HEK293 (cell line): ENCODE measurements at regions not wholly inside any gene's neighbourhood (a gene's known extent, or its start where the extent isn't known, plus 50 kb on each side); places are given as distances from the start of the nearest gene placed in this dataset.

Experiments
- CTCF ChIA-PET: fragments of 350-600 bp; formaldehyde crosslinking; extraction: SDS; loops from one replicate; lab custom pipeline; 2021; ENCODE audit warnings: antibody characterized with exemption; lab: Yijun Ruan, JAX
- POLR2A ChIA-PET: fragments of 300-600 bp; formaldehyde crosslinking; extraction: SDS; loops from one replicate; lab custom pipeline; 2020; ENCODE audit warnings: antibody characterized with exemption, inconsistent platforms; lab: Yijun Ruan, JAX
- H3K27ac ChIP-seq: fragments of 200-500 bp; sonication (Bioruptor generic); 2 replicates; pipeline ENCODE4 v1.5.1; 2014; ENCODE audit warnings: low read depth, low read length, control low read depth, inconsistent platforms; ENCODE audit errors: extremely low read depth
- H3K36me3 ChIP-seq, 2 experiments: fragments of 200-500 bp in 1 of 2; sonication (Bioruptor generic) in 1 of 2; 1 replicate in 1 of 2; 2 replicates in 1 of 2; pipeline ENCODE4 v1.5.1; 2014 to 2017; ENCODE audit warnings: inconsistent platforms in 2 of 2, low read length in 2 of 2; ENCODE audit not compliant: control insufficient read depth in 2 of 2, insufficient read depth in 1 of 2
- H3K4me1 ChIP-seq: fragments of 200-500 bp; sonication (Bioruptor generic); 2 replicates; pipeline ENCODE4 v1.5.1; 2014; ENCODE audit warnings: mild to moderate bottlenecking, low read length, inconsistent platforms; ENCODE audit not compliant: control insufficient read depth, insufficient read depth
- H3K4me3 ChIP-seq: 2 replicates; pipeline ENCODE4 v1.5.1; 2011; ENCODE audit warnings: low read depth, mild to moderate bottlenecking, control low read depth, low read length, moderate library complexity
- H3K9me3 ChIP-seq: fragments of 200-500 bp; sonication (Bioruptor generic); 2 replicates; pipeline ENCODE4 v1.5.1; 2014; ENCODE audit warnings: low read depth, low read length, inconsistent platforms; ENCODE audit not compliant: control insufficient read depth, insufficient read depth
- BCL11A ChIP-seq: fragments of 450-650 bp; formaldehyde crosslinking; IDR thresholded peaks from 2 replicates; pipeline ENCODE4 v1.5.1; 2016; ENCODE audit warnings: low read depth, missing biosample characterization, missing genetic modification characterization
- BCL11B ChIP-seq: fragments of 450-650 bp; formaldehyde crosslinking; IDR thresholded peaks from 2 replicates; pipeline ENCODE4 v1.5.1; 2016; ENCODE audit warnings: low read depth, missing biosample characterization, missing genetic modification characterization
- ELK4 ChIP-seq: IDR thresholded peaks from 2 replicates; pipeline ENCODE4 v1.6.1; 2011; ENCODE audit warnings: mild to moderate bottlenecking, low read depth, low read length, borderline replicate concordance
- HOXC10 ChIP-seq: sonication (generic); formaldehyde crosslinking; IDR thresholded peaks from 2 replicates; pipeline ENCODE4 v1.8.1; 2023; ENCODE audit warnings: mild to moderate bottlenecking, missing genetic modification reagents
- INSM2 ChIP-seq: fragments of 450-650 bp; formaldehyde crosslinking; IDR thresholded peaks from 2 replicates; pipeline ENCODE4 v1.5.1; 2016; ENCODE audit warnings: missing biosample characterization, missing genetic modification characterization
- ZBTB17 ChIP-seq: fragments of 450-650 bp; formaldehyde crosslinking; IDR thresholded peaks from 2 replicates; pipeline ENCODE4 v1.5.1; 2016; ENCODE audit warnings: missing biosample characterization, missing genetic modification characterization
- ZBTB20 ChIP-seq: fragments of 450-650 bp; formaldehyde crosslinking; IDR thresholded peaks from 2 replicates; pipeline ENCODE4 v1.5.1; 2016; ENCODE audit warnings: missing biosample characterization, missing genetic modification characterization
- ZBTB21 ChIP-seq: fragments of 450-650 bp; formaldehyde crosslinking; IDR thresholded peaks from 2 replicates; pipeline ENCODE4 v1.5.1; 2017; ENCODE audit warnings: missing biosample characterization, missing genetic modification characterization
- ZBTB49 ChIP-seq: fragments of 450-650 bp; formaldehyde crosslinking; IDR thresholded peaks from 2 replicates; pipeline ENCODE4 v1.5.1; 2016; ENCODE audit warnings: missing biosample characterization, missing genetic modification characterization, low read depth
- ZBTB6 ChIP-seq: fragments of 450-650 bp; formaldehyde crosslinking; IDR thresholded peaks from 2 replicates; pipeline ENCODE4 v1.5.1; 2017; ENCODE audit warnings: missing biosample characterization, missing genetic modification characterization
- ZFP3 ChIP-seq: fragments of 450-650 bp; formaldehyde crosslinking; IDR thresholded peaks from 2 replicates; pipeline ENCODE4 v1.5.1; 2016; ENCODE audit warnings: low read depth, missing biosample characterization, missing genetic modification characterization
- ZFP69B ChIP-seq: fragments of 450-650 bp; formaldehyde crosslinking; IDR thresholded peaks from 2 replicates; pipeline ENCODE4 v1.5.1; 2016; ENCODE audit warnings: missing biosample characterization, missing genetic modification characterization
- ZNF146 ChIP-seq: fragments of 450-650 bp; formaldehyde crosslinking; IDR thresholded peaks from 2 replicates; pipeline ENCODE4 v1.5.1; 2016; ENCODE audit warnings: missing biosample characterization, missing genetic modification characterization
- ZNF155 ChIP-seq: fragments of 450-650 bp; formaldehyde crosslinking; IDR thresholded peaks from 2 replicates; pipeline ENCODE4 v1.5.1; 2016; ENCODE audit warnings: missing biosample characterization, missing genetic modification characterization
- ZNF169 ChIP-seq: fragments of 450-650 bp; formaldehyde crosslinking; IDR thresholded peaks from 2 replicates; pipeline ENCODE4 v1.5.1; 2016; ENCODE audit warnings: missing biosample characterization, missing genetic modification characterization
- ZNF184 ChIP-seq: fragments of 450-650 bp; IDR thresholded peaks from 2 replicates; pipeline ENCODE4 v1.5.1; 2018; ENCODE audit warnings: missing biosample characterization, mild to moderate bottlenecking, missing genetic modification characterization
- ZNF214 ChIP-seq: fragments of 450-650 bp; formaldehyde crosslinking; IDR thresholded peaks from 2 replicates; pipeline ENCODE4 v1.5.1; 2017; ENCODE audit warnings: missing biosample characterization, mild to moderate bottlenecking, missing genetic modification characterization, borderline replicate concordance
- ZNF221 ChIP-seq: fragments of 450-650 bp; formaldehyde crosslinking; IDR thresholded peaks from 2 replicates; pipeline ENCODE4 v1.5.1; 2017; ENCODE audit warnings: missing biosample characterization, missing genetic modification characterization, borderline replicate concordance
- ZNF223 ChIP-seq: fragments of 450-650 bp; formaldehyde crosslinking; IDR thresholded peaks from 2 replicates; pipeline ENCODE4 v1.5.1; 2016; ENCODE audit warnings: missing biosample characterization, missing genetic modification characterization
- ZNF350 ChIP-seq: fragments of 450-650 bp; formaldehyde crosslinking; IDR thresholded peaks from 2 replicates; pipeline ENCODE4 v1.5.0; 2017; ENCODE audit warnings: missing biosample characterization, mild to moderate bottlenecking, missing genetic modification characterization
- ZNF391 ChIP-seq: fragments of 450-650 bp; formaldehyde crosslinking; IDR thresholded peaks from 2 replicates; pipeline ENCODE4 v1.5.1; 2016; ENCODE audit warnings: low read depth, missing biosample characterization, missing genetic modification characterization, borderline replicate concordance
- ZNF561 ChIP-seq: fragments of 450-650 bp; IDR thresholded peaks from 2 replicates; pipeline ENCODE4 v1.5.1; 2018; ENCODE audit warnings: missing biosample characterization, missing genetic modification characterization, borderline replicate concordance
- ZNF621 ChIP-seq: fragments of 450-650 bp; formaldehyde crosslinking; IDR thresholded peaks from 2 replicates; pipeline ENCODE4 v1.5.1; 2017; ENCODE audit warnings: missing biosample characterization, missing genetic modification characterization
- ZNF670 ChIP-seq: fragments of 450-650 bp; formaldehyde crosslinking; IDR thresholded peaks from 2 replicates; pipeline ENCODE4 v1.5.1; 2016; ENCODE audit warnings: missing biosample characterization, missing genetic modification characterization, low read depth
- ZNF747 ChIP-seq: fragments of 450-650 bp; formaldehyde crosslinking; IDR thresholded peaks from 2 replicates; pipeline ENCODE4 v1.5.1; 2016; ENCODE audit warnings: missing biosample characterization, missing genetic modification characterization
- ZNF830 ChIP-seq: fragments of 450-650 bp; IDR thresholded peaks from 2 replicates; pipeline ENCODE4 v1.5.0; 2018; ENCODE audit warnings: missing biosample characterization, missing genetic modification characterization, low read depth, mild to moderate bottlenecking, moderate library complexity

- ChIA-PET POLR2A (no interaction called here), CTCF (no interaction called here)
- no peak for TF ChIP-seq ZNF223 (tag by site-specific recombination)
- TF ChIP-seq ZNF561 (tag by site-specific recombination) = no peak
- TF ChIP-seq ELK4 = no peak
- TF ChIP-seq ZNF350 (tag by site-specific recombination) = no peak
- TF ChIP-seq ZNF621 (tag by site-specific recombination) = no peak
- TF ChIP-seq HOXC10 (CRISPR knock-in tag) = no peak
- TF ChIP-seq ZBTB20 = no peak
- TF ChIP-seq ZBTB49 = no peak
- TF ChIP-seq ZNF670 (tag by site-specific recombination) = no peak
- no peak for TF ChIP-seq ZNF830
- no peak for TF ChIP-seq ZBTB21 (tag by site-specific recombination)
- Histone ChIP-seq H3K4me1 (no peaks in the 10 kb centered on the region), H3K36me3 (no peaks in the 10 kb centered on the region), H3K9me3 (no peaks in the 10 kb centered on the region), H3K27ac (no peak overlapping the region), H3K4me3 (no peak overlapping the region)
Observed at GRCh38 chr2:181367411-181367810, 89.8 kb upstream of the ITGA4 start.

- Histone ChIP-seq H3K9me3 (no peaks in the 10 kb centered on the region), H3K4me3 (no peak overlapping the region), H3K4me1 (no peaks in the 10 kb centered on the region), H3K27ac (no peak overlapping the region), H3K36me3 (no peaks in the 10 kb centered on the region)
- CTCF ChIA-PET = no interaction called here
- no peak for TF ChIP-seq ZNF747
- POLR2A ChIA-PET = no interaction called here
Observed at GRCh38 chr2:181367906-181368435, 89.2 kb upstream of the ITGA4 start.

- TF ChIP-seq ZNF184 = no peak
- no peak for TF ChIP-seq ZBTB17
- TF ChIP-seq ZBTB20 = no peak
- TF ChIP-seq ZNF221 = no peak
- no peaks in the 10 kb centered on the region for H3K9me3 ChIP-seq
- H3K36me3 ChIP-seq = no peaks in the 10 kb centered on the region
- no peak overlapping the region for H3K4me3 ChIP-seq
- no peaks in the 10 kb centered on the region for H3K4me1 ChIP-seq
- CTCF ChIA-PET = no interaction called here
- POLR2A ChIA-PET = no interaction called here
- H3K27ac ChIP-seq = no peak overlapping the region
Observed at GRCh38 chr2:181370126-181370525, 87.1 kb upstream of the ITGA4 start.

- H3K9me3 ChIP-seq = no peaks in the 10 kb centered on the region
- H3K27ac ChIP-seq = no peak overlapping the region
- no peaks in the 10 kb centered on the region for H3K4me1 ChIP-seq
- H3K4me3 ChIP-seq = no peak overlapping the region
- ChIA-PET POLR2A (no interaction called here), CTCF (no interaction called here)
- no peaks in the 10 kb centered on the region for H3K36me3 ChIP-seq
- TF ChIP-seq ZFP69B (tag by site-specific recombination) (no peak), ZBTB6 (tag by site-specific recombination) (no peak), ZNF155 (tag by site-specific recombination) (no peak), ZNF391 (tag by site-specific recombination) (no peak), BCL11B (tag by site-specific recombination) (no peak), INSM2 (tag by site-specific recombination) (no peak), ZFP3 (tag by site-specific recombination) (no peak), ZNF214 (no peak), ZNF146 (tag by site-specific recombination) (no peak), BCL11A (no peak), ZNF169 (no peak)
Observed at GRCh38 chr2:181371195-181371594, 86.0 kb upstream of the ITGA4 start.
